Endothelial cell (in vitro differentiated cells): ENCODE measurements at regions not wholly inside any gene's neighbourhood (a gene's known extent, or its start where the extent isn't known, plus 50 kb on each side); places are given as distances from the start of the nearest gene placed in this dataset.
A peak's percentile ranks its signal among the peaks of the same experiment; 100 is the strongest.

Experiments
- DNase-seq: peaks from one replicate; pipeline ENCODE4 v3.0.0; 2021; ENCODE audit warnings: low spot score
- H3K27ac Mint-ChIP-seq: one replicate; pipeline ENCODE4 v1.8.0; 2021; ENCODE audit warnings: mixed read lengths, inconsistent platforms; ENCODE audit not compliant: unreplicated experiment
- H3K27me3 Mint-ChIP-seq: one replicate; pipeline ENCODE4 v1.8.0; 2021; ENCODE audit warnings: mild to moderate bottlenecking, moderate library complexity, mixed read lengths, inconsistent platforms; ENCODE audit not compliant: unreplicated experiment
- H3K36me3 Mint-ChIP-seq: one replicate; pipeline ENCODE4 v1.8.0; 2021; ENCODE audit warnings: mild to moderate bottlenecking, low read depth, mixed read lengths, inconsistent platforms; ENCODE audit not compliant: unreplicated experiment
- H3K4me1 Mint-ChIP-seq: one replicate; pipeline ENCODE4 v1.8.0; 2021; ENCODE audit warnings: mild to moderate bottlenecking, mixed read lengths, inconsistent platforms; ENCODE audit not compliant: unreplicated experiment
- H3K4me3 Mint-ChIP-seq: one replicate; pipeline ENCODE4 v1.8.0; 2021; ENCODE audit warnings: mild to moderate bottlenecking, mixed read lengths, inconsistent platforms; ENCODE audit not compliant: unreplicated experiment
- H3K9me3 Mint-ChIP-seq: one replicate; pipeline ENCODE4 v1.8.0; 2021; ENCODE audit warnings: mixed read lengths, inconsistent platforms; ENCODE audit not compliant: unreplicated experiment
- CTCF ChIP-seq: fragments of 200-600 bp; sonication (generic); IDR thresholded peaks from one replicate; pipeline ENCODE4 v1.5.0; 2021; ENCODE audit warnings: antibody characterized with exemption; ENCODE audit not compliant: unreplicated experiment

GRCh38 chr6:11411593-11411992, 126.0 kb upstream of the TMEM170B start:
- Mint-ChIP-seq H3K36me3 (no peaks in the 10 kb centered on the region), H3K9me3 (no peaks in the 10 kb centered on the region), H3K4me1 (peaks cover 5% of the 10 kb centered on the region), H3K4me3 (no peak overlapping the region), H3K27me3 (no peaks in the 10 kb centered on the region), H3K27ac (no peak overlapping the region)
- TF ChIP-seq CTCF = no peak
- no peak for DNase-seq

DNA sequence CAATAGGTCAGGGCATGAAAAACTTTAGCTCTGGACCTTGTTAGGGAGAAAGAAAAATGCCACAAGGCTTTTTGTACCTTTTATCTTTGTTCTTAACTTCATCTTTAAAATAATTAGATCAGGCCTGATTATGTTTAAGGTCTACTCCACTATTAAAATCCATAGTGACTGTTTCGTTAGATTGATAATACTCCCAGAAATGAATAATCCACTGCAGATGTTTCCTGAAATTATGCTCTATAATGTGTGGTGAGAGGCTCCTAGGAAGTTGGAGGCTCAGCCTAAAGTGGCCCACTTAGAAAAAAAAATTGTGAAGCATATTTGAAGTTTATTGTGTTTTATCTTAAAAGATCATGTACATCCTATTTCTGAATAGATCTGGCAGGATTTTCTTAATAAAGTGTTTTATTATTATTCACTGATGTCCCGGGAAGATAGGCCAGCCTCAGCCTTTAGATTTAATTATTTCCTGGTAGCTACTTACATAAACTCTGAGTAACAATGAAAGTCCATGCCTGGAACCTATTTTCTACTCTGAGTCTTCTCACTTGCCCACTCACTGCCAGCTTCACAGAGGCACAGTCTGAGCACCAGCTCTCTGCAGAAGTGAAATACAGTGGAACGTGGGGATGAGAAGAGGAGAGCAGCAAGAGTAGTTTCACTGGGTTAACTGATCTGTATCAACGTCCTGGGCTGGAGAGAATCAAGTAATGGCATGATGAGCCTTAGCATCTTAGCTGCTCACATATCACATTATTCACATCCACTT, 126.8 kb upstream of the TMEM170B start:
- no peaks in the 10 kb centered on the region for H3K27me3 Mint-ChIP-seq
- no peak overlapping the region for H3K4me3 Mint-ChIP-seq
- no peak for DNase-seq
- peak overlapping the region; percentile 33 for H3K27ac Mint-ChIP-seq
- H3K4me1 Mint-ChIP-seq = peaks cover 8% of the 10 kb centered on the region
- no peak for TF ChIP-seq CTCF
- no peaks in the 10 kb centered on the region for H3K36me3 Mint-ChIP-seq
- no peaks in the 10 kb centered on the region for H3K9me3 Mint-ChIP-seq

GRCh38 chr6:11409371-11409770, 128.2 kb upstream of the TMEM170B start:
- no peaks in the 10 kb centered on the region for H3K9me3 Mint-ChIP-seq
- H3K27me3 Mint-ChIP-seq = no peaks in the 10 kb centered on the region
- H3K4me3 Mint-ChIP-seq = no peak overlapping the region
- H3K36me3 Mint-ChIP-seq = no peaks in the 10 kb centered on the region
- H3K4me1 Mint-ChIP-seq = peaks cover 19% of the 10 kb centered on the region
- no peak for DNase-seq
- no peak for TF ChIP-seq CTCF
- no peak overlapping the region for H3K27ac Mint-ChIP-seq

DNA sequence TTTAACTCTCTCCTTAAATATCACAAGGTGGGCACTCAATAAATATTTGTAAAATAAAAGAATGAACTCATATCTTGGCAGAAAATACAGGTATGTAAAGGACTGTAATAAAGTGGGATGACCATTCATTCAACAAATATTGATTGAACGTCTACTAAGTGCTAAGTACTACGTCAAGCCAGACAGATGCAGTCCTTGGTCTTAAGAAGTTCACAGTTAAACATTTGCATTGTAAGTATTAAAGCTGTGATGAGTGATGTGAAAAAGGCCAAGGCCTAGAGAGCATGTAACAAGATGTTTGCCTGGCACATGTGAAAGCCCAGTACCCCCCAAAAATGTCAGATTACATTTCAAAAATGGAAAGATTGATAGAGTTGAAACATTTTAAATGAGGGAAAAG, 130.1 kb upstream of the TMEM170B start:
- H3K9me3 Mint-ChIP-seq = no peaks in the 10 kb centered on the region
- no peak overlapping the region for H3K27ac Mint-ChIP-seq
- no peak overlapping the region for H3K4me3 Mint-ChIP-seq
- no peak for TF ChIP-seq CTCF
- H3K27me3 Mint-ChIP-seq = peaks cover under 1% of the 10 kb centered on the region
- no peaks in the 10 kb centered on the region for H3K36me3 Mint-ChIP-seq
- no peak for DNase-seq
- peaks cover 32% of the 10 kb centered on the region for H3K4me1 Mint-ChIP-seq

DNA sequence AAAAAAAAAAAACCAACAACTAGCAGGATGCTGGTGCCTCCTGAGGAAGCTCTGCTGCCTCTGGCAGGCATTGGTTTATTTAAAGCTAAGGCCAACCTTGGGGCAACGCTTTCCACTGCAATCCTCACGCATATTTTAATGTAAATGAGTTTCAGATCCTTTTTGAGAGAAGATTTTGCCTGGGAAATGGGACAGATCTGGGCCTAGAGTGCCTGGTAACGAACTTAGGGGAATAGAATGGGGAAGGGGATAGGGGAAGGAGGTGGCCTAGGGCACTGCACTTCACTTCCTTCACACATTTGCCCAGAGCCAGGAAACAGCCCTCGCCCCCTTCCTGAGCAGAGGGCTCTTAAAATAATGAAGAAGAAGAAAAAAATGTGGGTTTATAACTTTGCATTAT, 132.7 kb upstream of the TMEM170B start:
- TF ChIP-seq CTCF = no peak
- H3K27me3 Mint-ChIP-seq = peaks cover 1% of the 10 kb centered on the region
- peaks cover 32% of the 10 kb centered on the region for H3K4me1 Mint-ChIP-seq
- no peaks in the 10 kb centered on the region for H3K36me3 Mint-ChIP-seq
- H3K4me3 Mint-ChIP-seq = no peak overlapping the region
- H3K9me3 Mint-ChIP-seq = no peaks in the 10 kb centered on the region
- no peak for DNase-seq
- no peak overlapping the region for H3K27ac Mint-ChIP-seq
